Kidney epithelial cell (primary cell): ENCODE measurements at regions not wholly inside any gene's neighbourhood (a gene's known extent, or its start where the extent isn't known, plus 50 kb on each side); places are given as distances from the start of the nearest gene placed in this dataset.

Experiments used
- DNase-seq: peaks from one replicate; pipeline ENCODE4 v3.0.0-alpha.2; 2010; ENCODE audit warnings: low read depth
- H3K27me3 ChIP-seq: 2 replicates; pipeline ENCODE4 v1.6.0; 2011; ENCODE audit warnings: low read length; ENCODE audit not compliant: control insufficient read depth, insufficient read depth
- H3K36me3 ChIP-seq: 2 replicates; pipeline ENCODE4 v1.5.1; 2011; ENCODE audit warnings: low read length; ENCODE audit not compliant: control insufficient read depth, insufficient read depth
- H3K4me3 ChIP-seq: 2 replicates; pipeline ENCODE4 v1.5.1; 2011; ENCODE audit warnings: low read depth, mild to moderate bottlenecking, control low read depth, low read length
- CTCF ChIP-seq: IDR thresholded peaks from 2 replicates; pipeline ENCODE4 v1.5.1; 2011; ENCODE audit warnings: mild to moderate bottlenecking, moderate library complexity, low read length, control low read depth, inconsistent platforms; ENCODE audit not compliant: insufficient read depth, poor library complexity, severe bottlenecking

DNA sequence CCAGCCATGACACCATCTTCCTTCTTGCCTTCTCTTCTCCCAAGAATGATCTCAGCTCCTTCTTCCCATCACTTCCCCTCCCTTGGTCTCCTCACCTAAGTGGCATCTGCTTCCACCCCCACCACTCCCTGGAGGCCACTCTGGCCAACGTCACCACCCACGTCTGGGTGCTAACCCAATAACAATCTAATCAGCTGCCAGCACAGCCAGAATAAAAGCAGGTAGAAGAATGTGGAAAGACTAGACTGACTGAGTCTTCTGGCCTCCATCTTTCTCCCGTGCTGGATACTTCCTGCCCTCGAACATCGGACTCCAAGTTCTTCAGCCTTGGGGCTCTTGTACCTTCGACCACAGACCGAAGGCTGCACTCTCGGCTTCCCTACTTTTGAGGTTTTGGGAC is 245.3 kb upstream of the CSF3R start:
- no peaks in the 10 kb centered on the region for H3K36me3 ChIP-seq
- H3K4me3 ChIP-seq, result no peak overlapping the region
- no peaks in the 10 kb centered on the region for H3K27me3 ChIP-seq
- TF ChIP-seq CTCF, result no peak
- DNase-seq, result no peak

GRCh38 chr1:36725151-36725550 is 242.4 kb upstream of the CSF3R start:
- no peak overlapping the region for H3K4me3 ChIP-seq
- TF ChIP-seq CTCF, result no peak
- no peaks in the 10 kb centered on the region for H3K27me3 ChIP-seq

DNA sequence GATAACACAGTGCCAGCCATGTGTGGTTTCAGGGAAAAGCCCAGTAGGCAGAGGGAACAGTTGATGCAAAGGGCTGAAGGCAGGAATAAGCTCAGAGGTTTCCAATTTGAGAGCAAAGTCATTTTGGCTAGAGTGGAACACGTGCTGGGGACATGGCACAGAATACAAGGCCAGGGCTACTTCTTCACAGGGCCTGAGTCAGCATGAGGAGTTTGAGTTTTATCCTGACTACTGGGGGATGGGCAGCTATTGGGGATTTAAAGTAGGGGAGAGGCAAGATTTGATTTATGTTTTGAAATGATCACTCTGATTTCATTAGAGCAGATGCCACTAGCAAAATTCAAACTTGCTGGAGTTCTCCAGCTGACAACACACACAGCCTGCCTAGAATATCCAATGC is 241.1 kb upstream of the CSF3R start:
- no peak overlapping the region for H3K4me3 ChIP-seq
- no peaks in the 10 kb centered on the region for H3K36me3 ChIP-seq
- no peak for DNase-seq
- no peak for TF ChIP-seq CTCF
- H3K27me3 ChIP-seq, result no peaks in the 10 kb centered on the region

More at GRCh38 chr1:36725151-36725550, 242.4 kb upstream of the CSF3R start:
- no peaks in the 10 kb centered on the region for H3K36me3 ChIP-seq
- no peak for DNase-seq

DNA sequence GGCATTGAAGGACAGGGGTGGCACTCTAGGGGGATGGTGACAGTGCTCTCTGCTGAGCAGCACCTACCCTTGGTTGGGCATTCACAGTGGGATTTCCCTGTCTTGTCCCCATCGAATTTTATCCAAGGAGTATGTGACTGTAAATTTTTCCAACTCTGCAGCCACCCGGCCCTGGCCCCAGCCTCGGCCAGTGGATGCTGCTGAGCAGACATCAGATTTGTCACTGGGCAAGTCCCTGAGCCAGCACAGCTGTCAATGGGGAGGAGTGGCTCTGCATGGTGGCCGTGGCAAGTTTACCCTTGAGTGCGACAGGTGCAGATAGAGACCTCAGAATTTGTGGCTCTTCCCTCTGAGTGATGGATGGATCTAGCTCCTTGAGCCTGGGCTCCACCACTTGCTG is 240.2 kb upstream of the CSF3R start:
- no peak overlapping the region for H3K4me3 ChIP-seq
- no peaks in the 10 kb centered on the region for H3K27me3 ChIP-seq
- DNase-seq, result no peak
- no peak for TF ChIP-seq CTCF
- no peaks in the 10 kb centered on the region for H3K36me3 ChIP-seq

DNA sequence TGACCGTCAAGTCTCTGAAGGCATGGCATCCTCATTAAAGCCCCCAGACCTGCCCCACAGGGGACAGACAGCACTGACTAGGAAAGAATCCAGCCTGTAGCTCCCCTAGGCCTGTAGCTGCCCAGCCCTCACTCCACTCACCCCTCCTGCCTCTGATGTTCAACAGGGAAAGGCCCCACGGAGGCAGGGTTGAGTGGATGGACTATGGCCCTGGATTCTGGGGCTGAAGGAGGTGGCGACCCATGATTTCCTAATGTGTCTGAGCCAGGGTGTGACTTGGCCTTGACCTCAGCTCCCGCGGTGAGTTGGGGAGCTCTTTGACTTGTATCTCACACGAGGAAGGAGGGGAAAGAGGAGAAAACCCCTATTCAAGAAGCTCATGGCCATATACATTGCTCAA is 238.5 kb upstream of the CSF3R start:
- no peak for TF ChIP-seq CTCF
- Histone ChIP-seq H3K27me3 (no peaks in the 10 kb centered on the region), H3K36me3 (no peaks in the 10 kb centered on the region), H3K4me3 (no peak overlapping the region)
- no peak for DNase-seq

- no peaks in the 10 kb centered on the region for H3K36me3 ChIP-seq
- no peak overlapping the region for H3K4me3 ChIP-seq
- TF ChIP-seq CTCF, result no peak
- H3K27me3 ChIP-seq, result no peaks in the 10 kb centered on the region
- no peak for DNase-seq
These were observed 234.7 kb upstream of the CSF3R start for GRCh38 chr1:36717431-36717830.
